Esophagus squamous epithelium (tissue), 4 donors: ENCODE measurements at regions not wholly inside any gene's neighbourhood (a gene's known extent, or its start where the extent isn't known, plus 50 kb on each side); places are given as distances from the start of the nearest gene placed in this dataset.

Experiments
- CTCF ChIP-seq, 6 experiments: fragments of 450-650 bp in 4 of 6; fragments of 200-600 bp in 2 of 6; sonication (generic) in 2 of 6; IDR thresholded peaks; one replicate each; pipeline ENCODE4 v1.5.1; 2016 to 2019; ENCODE audit warnings: antibody characterized with exemption in 6 of 6, mild to moderate bottlenecking in 4 of 6, moderate library complexity in 4 of 6
- POLR2A ChIP-seq, 4 donors: fragments of 450-650 bp; IDR thresholded peaks; one replicate each; pipeline ENCODE4 v1.6.1; 2017; ENCODE audit warnings: antibody characterized with exemption in 4 of 4, mild to moderate bottlenecking in 4 of 4, moderate library complexity in 3 of 4

- TF ChIP-seq CTCF (IDR thresholded peaks at IDR 0.05) = no peak
- no peak for TF ChIP-seq POLR2A (IDR thresholded peaks at IDR 0.05)
These were observed 393.0 kb upstream of the DCN start for GRCh38 chr12:91575630-91576029.
